Pancreas (tissue), 10 donors: ENCODE measurements at regions not wholly inside any gene's neighbourhood (a gene's known extent, or its start where the extent isn't known, plus 50 kb on each side); places are given as distances from the start of the nearest gene placed in this dataset.

Experiments
- ATAC-seq, 4 donors: fragments of 200-7000 bp; cut with Tn5 transposase; one replicate each; pipeline versions ENCODE4 v1.8.0 to v1.9.1; 2020; ENCODE audit warnings: mild to moderate bottlenecking in 4 of 4, moderate library complexity in 4 of 4
- DNase-seq, 6 donors: peaks; one replicate each; pipeline ENCODE4 v3.0.0-alpha.2; 2020
- FAIRE-seq: peaks from 2 replicates; lab custom pipeline; 2012; peaks lifted over from hg19 to GRCh38; lab: Jason Lieb, UNC
- H3K27ac ChIP-seq, 4 donors: fragments of 200-600 bp; sonication (generic); 1 replicate in 3 of 4; 2 replicates in 1 of 4; pipeline versions ENCODE4 v1.5.0 to v1.8.0; 2020
- H3K27me3 ChIP-seq, 4 donors: fragments of 200-600 bp; one replicate each; pipeline ENCODE4 v1.8.0; 2021
- H3K36me3 ChIP-seq, 3 donors: fragments of 200-600 bp; sonication (generic) in 1 of 3; one replicate each; pipeline versions ENCODE4 v1.5.0 to v1.8.0; 2020 to 2021
- H3K4me1 ChIP-seq, 3 donors: fragments of 200-600 bp; one replicate each; pipeline ENCODE4 v1.8.0; 2021
- H3K4me3 ChIP-seq, 4 donors: fragments of 200-600 bp; sonication (generic) in 2 of 4; one replicate each; pipeline versions ENCODE4 v1.5.0 to v1.8.0; 2020 to 2021
- H3K9me3 ChIP-seq, 4 donors: fragments of 200-600 bp; one replicate each; pipeline ENCODE4 v1.8.0; 2021
- CTCF ChIP-seq, 4 donors: fragments of 200-600 bp; sonication (generic) in 3 of 4; IDR thresholded peaks; one replicate each; pipeline versions ENCODE4 v1.5.0 to v1.8.0; 2021; ENCODE audit warnings: antibody characterized with exemption in 4 of 4
- WGBS, 2 donors: extraction: QIAGEN DNeasy Blood & Tissue Kit; methylation state at CpG; one replicate each; pipeline ENCODE4 v1.1.7; 2013; 5-methylcytosine and 5-hydroxymethylcytosine counted together
- intact Hi-C, 3 donors: fragments of 100-400 bp; cut with DNase I; formaldehyde crosslinking; loops; one replicate each; pipeline versions ENCODE4 v1.11.1 to v1.14.2; 2022
- donor health status: healthy with polysubstance abuse.
- donor health status: DM: no; HTN: no; CAD: no; lungs with moderate emphysema.
- donor health status: DM: no; HTN: no; CAD: no.
- donor health status: control.
- donor health status: control.
- donor health status: Bipolar disorder and iron deficiency.
- donor health status: DM: yes; HTN: yes; CAD: no.
- donor health status: DM: no; HTN: no; CAD: no.
- donor health status: DM: no; HTN: no; CAD: no.
- donor health status: DM: yes; HTN: yes; CAD: no.

DNA sequence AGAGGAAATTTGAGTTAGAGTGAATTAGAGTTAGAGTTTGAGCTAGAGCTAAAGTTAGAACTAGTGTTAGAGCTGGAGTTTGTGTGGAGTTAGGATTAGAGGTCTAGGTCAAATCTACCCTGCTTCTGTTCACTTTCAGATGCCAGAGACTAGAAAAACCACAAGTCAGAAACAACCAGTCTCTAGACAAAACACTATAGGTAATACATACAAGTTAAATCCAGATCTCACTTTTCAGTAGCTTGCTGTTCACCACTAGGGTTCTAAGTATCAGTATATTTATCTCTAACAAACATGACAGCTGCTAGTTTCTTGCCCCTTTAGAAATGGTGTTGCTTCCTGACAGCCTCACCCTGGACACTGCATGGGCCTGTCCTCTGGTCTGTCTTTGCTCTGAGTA is 300.7 kb downstream of the ARAP2 start:
- no peak for DNase-seq
- no peak for TF ChIP-seq CTCF (IDR thresholded peaks at IDR 0.05)
- Histone ChIP-seq H3K36me3 (no peaks in the 10 kb centered on the region), H3K4me1 (no peaks in the 10 kb centered on the region), H3K9me3 (no peaks in the 10 kb centered on the region), H3K27ac (no peak overlapping the region), H3K4me3 (no peak overlapping the region), H3K27me3 (peaks cover 0 to 7% (median 0%) of the 10 kb centered on the region in 4 donors)
- intact Hi-C loops, result no loop called here
- FAIRE-seq, result no peak
- no peak for ATAC-seq

GRCh38 chr4:35948171-35948570 is 296.1 kb downstream of the ARAP2 start:
- H3K4me1 ChIP-seq, result no peaks in the 10 kb centered on the region
- no peaks in the 10 kb centered on the region for H3K9me3 ChIP-seq
- no peak overlapping the region for H3K4me3 ChIP-seq
- H3K36me3 ChIP-seq, result no peaks in the 10 kb centered on the region
- ATAC-seq, result no peak
- TF ChIP-seq CTCF (IDR thresholded peaks at IDR 0.05), result no peak
- WGBS, 2 donors, result 76 to 80% methylated on average over 2 of the region's 2 CpGs
- no peak overlapping the region for H3K27ac ChIP-seq
- DNase-seq, result no peak
- H3K27me3 ChIP-seq, result no peaks in the 10 kb centered on the region
- no peak for FAIRE-seq
- intact Hi-C loops, result no loop called here

DNA sequence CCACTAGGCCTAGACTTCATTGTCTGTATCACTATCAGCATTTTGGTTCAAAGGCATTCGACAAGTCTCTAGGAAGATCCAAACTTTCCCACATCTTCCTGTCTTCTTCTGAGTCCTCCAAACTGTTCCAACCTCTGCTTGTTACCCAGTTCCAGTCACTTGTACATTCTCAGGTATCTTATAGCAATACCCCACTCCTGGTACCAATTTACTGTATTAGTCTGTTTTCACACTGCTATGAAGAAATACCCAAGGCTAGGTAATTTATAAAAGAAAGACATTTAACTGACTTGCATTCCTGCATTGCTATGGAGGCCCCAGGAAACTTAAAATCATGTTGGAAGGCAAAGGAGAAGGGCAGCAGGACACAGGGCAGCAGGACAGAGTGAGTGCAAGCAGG is 293.9 kb downstream of the ARAP2 start:
- Histone ChIP-seq H3K9me3 (no peaks in the 10 kb centered on the region), H3K4me3 (no peak overlapping the region), H3K27me3 (no peaks in the 10 kb centered on the region), H3K36me3 (no peaks in the 10 kb centered on the region), H3K27ac (no peak overlapping the region), H3K4me1 (no peaks in the 10 kb centered on the region)
- 58 to 72% methylated on average over 1 of the region's 1 CpG for WGBS, 2 donors
- ATAC-seq (no peak), DNase-seq (no peak), FAIRE-seq (no peak)
- TF ChIP-seq CTCF (IDR thresholded peaks at IDR 0.05), result no peak
- intact Hi-C loops, result no loop called here

DNA sequence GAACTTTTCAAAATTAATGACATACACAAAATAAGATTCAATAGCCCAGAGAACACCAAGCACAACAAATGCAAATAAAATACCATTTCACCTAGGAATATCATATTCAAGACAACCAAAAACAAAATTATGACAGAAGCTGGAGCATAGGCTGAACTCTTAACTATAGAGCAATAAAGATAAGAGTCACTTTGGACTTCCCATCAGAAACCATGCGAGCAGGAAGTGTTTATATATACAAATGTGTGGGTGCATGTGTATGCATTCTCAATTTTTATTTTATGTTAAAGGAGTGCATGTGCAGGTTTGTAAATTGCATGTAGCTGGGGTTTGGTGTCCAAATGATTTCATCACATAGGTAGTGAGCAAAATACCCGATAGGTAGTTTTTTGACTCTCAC is 291.6 kb downstream of the ARAP2 start:
- no peaks in the 10 kb centered on the region for H3K9me3 ChIP-seq
- no peak for TF ChIP-seq CTCF (IDR thresholded peaks at IDR 0.05)
- no peaks in the 10 kb centered on the region for H3K27me3 ChIP-seq
- no peaks in the 10 kb centered on the region for H3K36me3 ChIP-seq
- ATAC-seq, result no peak
- WGBS, 2 donors, result 72 to 82% methylated on average over 2 of the region's 2 CpGs
- DNase-seq, result no peak
- H3K4me3 ChIP-seq, result no peak overlapping the region
- FAIRE-seq, result no peak
- no peaks in the 10 kb centered on the region for H3K4me1 ChIP-seq
- intact Hi-C loops, result no loop called here
- H3K27ac ChIP-seq, result no peak overlapping the region

GRCh38 chr4:35963383-35963782 is 280.9 kb downstream of the ARAP2 start:
- Histone ChIP-seq H3K4me3 (no peak overlapping the region), H3K27ac (no peak overlapping the region), H3K9me3 (no peaks in the 10 kb centered on the region), H3K36me3 (no peaks in the 10 kb centered on the region), H3K27me3 (no peaks in the 10 kb centered on the region), H3K4me1 (no peaks in the 10 kb centered on the region)
- intact Hi-C loops, result no loop called here
- no peak for TF ChIP-seq CTCF (IDR thresholded peaks at IDR 0.05)
- FAIRE-seq (no peak), ATAC-seq (no peak), DNase-seq (no peak)
- 52 to 58% methylated on average over 4 of the region's 4 CpGs for WGBS, 2 donors
